Astrocyte (in vitro differentiated cells and primary cell): ENCODE measurements at regions not wholly inside any gene's neighbourhood (a gene's known extent, or its start where the extent isn't known, plus 50 kb on each side); places are given as distances from the start of the nearest gene placed in this dataset.

Experiments used
- DNase-seq: peaks from one replicate; pipeline ENCODE4 v3.0.0-alpha.2; 2010; ENCODE audit warnings: low read depth
- FAIRE-seq: peaks from 2 replicates; lab custom pipeline; 2011; peaks lifted over from hg19 to GRCh38; lab: Jason Lieb, UNC
- H2AFZ ChIP-seq: 2 replicates; pipeline ENCODE4 v1.6.0; 2012; ENCODE audit warnings: low read depth, low read length, inconsistent platforms
- H3K27ac ChIP-seq: 2 replicates; pipeline ENCODE4 v1.5.1; 2011; ENCODE audit warnings: low read depth, low read length, inconsistent platforms
- H3K27me3 ChIP-seq: 2 replicates; pipeline ENCODE4 v1.6.0; 2011; ENCODE audit warnings: low read length, inconsistent platforms; ENCODE audit not compliant: insufficient read depth
- H3K36me3 ChIP-seq: 2 replicates; pipeline ENCODE4 v1.5.1; 2011; ENCODE audit warnings: low read length, inconsistent platforms; ENCODE audit not compliant: insufficient read depth
- H3K4me1 ChIP-seq: 2 replicates; pipeline ENCODE4 v1.5.1; 2011; ENCODE audit warnings: low read length, inconsistent platforms; ENCODE audit not compliant: insufficient read depth
- H3K4me2 ChIP-seq: 2 replicates; pipeline ENCODE4 v1.6.0; 2012; ENCODE audit warnings: low read length, inconsistent platforms
- H3K4me3 ChIP-seq: 2 replicates; pipeline ENCODE4 v1.5.1; 2011; ENCODE audit warnings: low read depth, mild to moderate bottlenecking, low read length, inconsistent platforms; ENCODE audit not compliant: insufficient read depth
- H3K79me2 ChIP-seq: 2 replicates; pipeline ENCODE4 v1.6.0; 2012; ENCODE audit warnings: mild to moderate bottlenecking, low read length, inconsistent platforms; ENCODE audit not compliant: insufficient read depth
- H3K9ac ChIP-seq: 2 replicates; pipeline ENCODE4 v1.6.0; 2012; ENCODE audit warnings: mild to moderate bottlenecking, low read length, inconsistent platforms
- H3K9me3 ChIP-seq: 2 replicates; pipeline ENCODE4 v1.5.1; 2012; ENCODE audit warnings: low read depth, mild to moderate bottlenecking, low read length, inconsistent platforms; ENCODE audit not compliant: insufficient read depth
- H4K20me1 ChIP-seq: 2 replicates; pipeline ENCODE4 v1.6.0; 2012; ENCODE audit warnings: low read length, inconsistent platforms; ENCODE audit not compliant: insufficient read depth
- H3K27ac Mint-ChIP-seq: one replicate; pipeline ENCODE4 v1.8.0; 2021; ENCODE audit warnings: mild to moderate bottlenecking, mixed read lengths; ENCODE audit not compliant: unreplicated experiment
- H3K27me3 Mint-ChIP-seq: one replicate; pipeline ENCODE4 v1.8.0; 2021; ENCODE audit warnings: low read depth, mixed read lengths; ENCODE audit not compliant: unreplicated experiment
- H3K36me3 Mint-ChIP-seq: one replicate; pipeline ENCODE4 v1.8.0; 2021; ENCODE audit warnings: low read depth, mixed read lengths; ENCODE audit not compliant: unreplicated experiment
- H3K4me1 Mint-ChIP-seq: one replicate; pipeline ENCODE4 v1.8.0; 2021; ENCODE audit warnings: low read depth, mixed read lengths; ENCODE audit not compliant: unreplicated experiment
- H3K4me3 Mint-ChIP-seq: one replicate; pipeline ENCODE4 v1.8.0; 2021; ENCODE audit warnings: mild to moderate bottlenecking, moderate library complexity, mixed read lengths; ENCODE audit not compliant: unreplicated experiment
- H3K9me3 Mint-ChIP-seq: one replicate; pipeline ENCODE4 v1.8.0; 2021; ENCODE audit warnings: mild to moderate bottlenecking, mixed read lengths; ENCODE audit not compliant: unreplicated experiment
- CTCF ChIP-seq: IDR thresholded peaks from 2 replicates; pipeline ENCODE4 v1.5.1; 2011; ENCODE audit warnings: low read depth, mild to moderate bottlenecking, inconsistent platforms, low read length, moderate library complexity; ENCODE audit not compliant: insufficient read depth
- EZH2 ChIP-seq: IDR thresholded peaks from 2 replicates; pipeline ENCODE4 v1.6.1; 2012; ENCODE audit warnings: mild to moderate bottlenecking, low read length, inconsistent platforms; ENCODE audit not compliant: insufficient read depth

GRCh38 chr10:25083546-25084111 lies 67.2 kb downstream of the THNSL1 start:
- Mint-ChIP-seq H3K27ac (no peak overlapping the region), H3K4me1 (peaks cover 10% of the 10 kb centered on the region)
- FAIRE-seq = no peak

DNA sequence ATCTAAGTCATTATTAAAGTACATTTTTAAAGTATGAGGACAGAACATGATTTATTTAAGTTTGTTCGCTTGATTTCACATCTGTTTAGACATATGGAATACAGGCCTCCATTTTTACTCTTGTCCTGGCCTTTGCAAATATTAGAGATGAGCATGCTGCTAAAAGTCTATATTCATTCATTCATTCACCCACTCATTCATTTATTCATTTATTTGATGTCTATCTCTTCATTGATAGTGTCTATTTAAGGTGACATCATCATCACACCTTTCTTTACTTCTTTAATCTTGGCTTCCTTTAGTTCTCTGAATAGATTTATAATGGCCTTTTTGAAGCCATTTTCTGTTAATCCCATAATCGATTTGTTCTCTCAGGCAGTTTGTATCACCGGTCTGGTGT lies 68.0 kb downstream of the THNSL1 start:
- no peak for FAIRE-seq

More at GRCh38 chr10:25083546-25084111, 67.2 kb downstream of the THNSL1 start:
- no peak for DNase-seq
- Histone ChIP-seq H3K36me3 (no peaks in the 10 kb centered on the region), H3K9ac (no peak overlapping the region), H3K4me1 (peaks cover 3% of the 10 kb centered on the region), H3K27ac (no peak overlapping the region), H3K27me3 (no peaks in the 10 kb centered on the region), H4K20me1 (no peaks in the 10 kb centered on the region), H3K9me3 (no peaks in the 10 kb centered on the region), H2AFZ (no peak overlapping the region), H3K79me2 (no peaks in the 10 kb centered on the region), H3K4me3 (no peak overlapping the region), H3K4me2 (no peak overlapping the region)
- Mint-ChIP-seq H3K9me3 (no peaks in the 10 kb centered on the region), H3K36me3 (no peaks in the 10 kb centered on the region), H3K27me3 (no peaks in the 10 kb centered on the region), H3K4me3 (no peak overlapping the region)
- TF ChIP-seq EZH2 (no peak), CTCF (no peak)

More for the DNA sequence above, 68.0 kb downstream of the THNSL1 start:
- Mint-ChIP-seq H3K9me3 (peaks cover under 1% of the 10 kb centered on the region), H3K36me3 (no peaks in the 10 kb centered on the region), H3K4me3 (no peak overlapping the region), H3K27me3 (no peaks in the 10 kb centered on the region), H3K27ac (no peak overlapping the region), H3K4me1 (peaks cover 10% of the 10 kb centered on the region)
- Histone ChIP-seq H3K4me2 (no peak overlapping the region), H3K9ac (no peak overlapping the region), H3K27ac (no peak overlapping the region), H3K4me3 (no peak overlapping the region), H3K36me3 (no peaks in the 10 kb centered on the region), H4K20me1 (no peaks in the 10 kb centered on the region), H3K4me1 (peaks cover 3% of the 10 kb centered on the region), H3K27me3 (no peaks in the 10 kb centered on the region), H2AFZ (no peak overlapping the region), H3K9me3 (no peaks in the 10 kb centered on the region), H3K79me2 (no peaks in the 10 kb centered on the region)
- DNase-seq = no peak
- TF ChIP-seq EZH2 (no peak), CTCF (no peak)
